Brain microvascular endothelial cell (primary cell): ENCODE measurements at regions not wholly inside any gene's neighbourhood (a gene's known extent, or its start where the extent isn't known, plus 50 kb on each side); places are given as distances from the start of the nearest gene placed in this dataset.
A peak's percentile ranks its signal among the peaks of the same experiment; 100 is the strongest.

Experiments
- DNase-seq: peaks from one replicate; pipeline ENCODE4 v3.0.0-alpha.2; 2020
- H3K27ac ChIP-seq: fragments of 250-450 bp; sonication (Bioruptor Pico); 2 replicates; pipeline ENCODE4 v1.5.1; 2020; ENCODE audit warnings: mild to moderate bottlenecking, moderate library complexity
- H3K27me3 ChIP-seq: fragments of 250-450 bp; sonication (Bioruptor Pico); replicated peaks from 2 replicates; pipeline ENCODE4 v1.5.1; 2020; ENCODE audit warnings: mild to moderate bottlenecking
- H3K36me3 ChIP-seq: fragments of 250-450 bp; sonication (Bioruptor Pico); replicated peaks from 2 replicates; pipeline ENCODE4 v1.5.1; 2020; ENCODE audit warnings: mild to moderate bottlenecking
- H3K4me3 ChIP-seq: 2 replicates; pipeline ENCODE4 v1.5.1; 2011; ENCODE audit warnings: low read depth, mild to moderate bottlenecking, control low read depth, low read length, moderate library complexity
- in situ Hi-C: cut with HindIII; loops from 2 replicates; pipeline ENCODE4 v1.10.0; 2017; ENCODE audit warnings: low sequenced_read_pairs, low pct_ligation_motif_present
- TF ChIP-seq, protein P1 (sequence below): IDR thresholded peaks from 2 replicates; pipeline ENCODE4 v1.5.1; 2011; ENCODE audit warnings: low read depth, mild to moderate bottlenecking, moderate library complexity, low read length, control low read depth, inconsistent platforms; ENCODE audit errors: missing control alignments

DNA sequence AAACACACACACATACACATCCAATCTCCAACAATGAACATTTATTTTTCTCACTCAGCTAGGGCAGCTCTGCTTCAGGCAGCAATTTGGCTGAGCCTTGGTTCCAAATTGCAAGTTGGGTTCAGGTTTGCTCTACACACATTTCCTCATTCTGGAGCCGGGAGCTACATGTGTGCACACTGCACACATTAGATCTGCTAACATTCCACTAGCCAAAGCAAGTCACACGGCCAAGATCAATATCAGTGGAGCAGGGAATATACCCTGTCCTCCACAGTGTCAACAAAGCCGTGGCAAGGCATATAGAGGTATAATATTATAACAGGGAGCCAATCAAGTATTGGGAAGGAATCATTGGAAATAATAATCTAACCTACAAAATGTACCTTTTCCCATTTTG lies 57.5 kb upstream of the PPP1R3C start:
- no peak overlapping the region for H3K27ac ChIP-seq
- no peak overlapping the region for H3K4me3 ChIP-seq
- in situ Hi-C loops = no loop called here
- H3K27me3 ChIP-seq = no peaks in the 10 kb centered on the region
- H3K36me3 ChIP-seq = no peaks in the 10 kb centered on the region
- DNase-seq = no peak
- TF ChIP-seq, protein P1, sequence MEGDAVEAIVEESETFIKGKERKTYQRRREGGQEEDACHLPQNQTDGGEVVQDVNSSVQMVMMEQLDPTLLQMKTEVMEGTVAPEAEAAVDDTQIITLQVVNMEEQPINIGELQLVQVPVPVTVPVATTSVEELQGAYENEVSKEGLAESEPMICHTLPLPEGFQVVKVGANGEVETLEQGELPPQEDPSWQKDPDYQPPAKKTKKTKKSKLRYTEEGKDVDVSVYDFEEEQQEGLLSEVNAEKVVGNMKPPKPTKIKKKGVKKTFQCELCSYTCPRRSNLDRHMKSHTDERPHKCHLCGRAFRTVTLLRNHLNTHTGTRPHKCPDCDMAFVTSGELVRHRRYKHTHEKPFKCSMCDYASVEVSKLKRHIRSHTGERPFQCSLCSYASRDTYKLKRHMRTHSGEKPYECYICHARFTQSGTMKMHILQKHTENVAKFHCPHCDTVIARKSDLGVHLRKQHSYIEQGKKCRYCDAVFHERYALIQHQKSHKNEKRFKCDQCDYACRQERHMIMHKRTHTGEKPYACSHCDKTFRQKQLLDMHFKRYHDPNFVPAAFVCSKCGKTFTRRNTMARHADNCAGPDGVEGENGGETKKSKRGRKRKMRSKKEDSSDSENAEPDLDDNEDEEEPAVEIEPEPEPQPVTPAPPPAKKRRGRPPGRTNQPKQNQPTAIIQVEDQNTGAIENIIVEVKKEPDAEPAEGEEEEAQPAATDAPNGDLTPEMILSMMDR = no peak

DNA sequence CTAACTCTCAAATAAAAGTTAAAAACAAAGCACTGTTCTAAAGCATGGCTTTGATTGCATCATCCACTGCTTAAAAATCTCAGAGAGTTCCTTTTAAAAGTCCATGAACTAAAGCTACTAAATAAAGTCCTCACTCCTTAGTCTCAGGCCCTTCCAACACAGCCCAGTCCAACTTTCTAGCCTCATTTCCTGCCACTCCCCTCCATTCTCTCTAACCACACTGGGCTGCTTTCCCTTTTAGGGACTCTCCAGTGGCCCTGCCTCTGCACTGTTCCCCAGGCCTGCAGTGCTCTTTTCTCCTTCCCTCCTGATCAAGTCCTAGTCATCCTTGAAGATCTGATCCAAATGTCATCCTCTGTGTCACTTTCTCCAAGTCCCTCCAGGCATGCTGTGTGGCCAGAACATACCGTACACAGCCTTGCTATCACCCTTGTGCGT lies 56.9 kb upstream of the PPP1R3C start:
- TF ChIP-seq, protein P1 = no peak
- in situ Hi-C loops = no loop called here
- H3K27ac ChIP-seq = no peak overlapping the region
- H3K36me3 ChIP-seq = no peaks in the 10 kb centered on the region
- H3K27me3 ChIP-seq = no peaks in the 10 kb centered on the region
- DNase-seq = no peak
- no peak overlapping the region for H3K4me3 ChIP-seq

DNA sequence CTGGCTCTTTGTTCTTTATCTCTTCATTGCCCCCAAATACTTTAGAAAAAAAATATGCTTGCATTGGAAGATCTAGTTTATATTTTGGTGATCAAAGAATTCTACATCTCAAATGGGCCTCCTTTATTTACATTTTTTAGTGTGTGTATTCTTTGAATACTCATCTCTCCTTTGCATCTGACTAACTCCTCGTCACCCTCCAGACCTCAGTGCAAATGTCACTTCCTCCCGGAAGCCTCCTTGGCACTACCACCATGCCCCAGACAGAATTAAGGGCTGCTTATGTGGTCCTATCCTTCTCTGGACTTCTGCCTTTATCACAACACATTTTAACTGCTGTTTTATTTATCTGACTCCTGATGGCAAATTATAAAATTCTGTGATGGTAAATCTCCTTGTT lies 52.0 kb upstream of the PPP1R3C start:
- in situ Hi-C loops = no loop called here
- DNase-seq = no peak
- Histone ChIP-seq H3K36me3 (no peaks in the 10 kb centered on the region), H3K4me3 (no peak overlapping the region), H3K27ac (no peak overlapping the region), H3K27me3 (no peaks in the 10 kb centered on the region)
- TF ChIP-seq, protein P1 = no peak

DNA sequence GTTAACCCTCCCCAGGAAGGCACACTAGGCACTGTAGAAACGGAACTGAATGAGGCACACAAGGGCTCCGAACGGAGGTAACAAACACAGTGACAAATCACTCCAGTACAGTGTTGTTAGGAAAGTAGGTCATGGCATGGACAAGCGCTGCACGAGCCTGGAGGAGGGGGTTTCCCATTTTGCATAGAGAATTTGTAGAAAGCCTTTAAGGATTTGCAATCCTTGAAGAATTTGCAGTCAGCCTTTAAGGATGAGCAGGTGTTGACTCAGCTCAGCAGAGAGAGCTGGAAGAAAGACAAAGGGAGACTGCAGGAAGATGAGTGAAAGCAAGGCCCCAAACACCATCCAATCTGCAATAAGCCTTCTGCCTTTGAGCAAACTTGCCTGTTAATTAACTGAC lies 51.1 kb upstream of the PPP1R3C start:
- Histone ChIP-seq H3K27me3 (no peaks in the 10 kb centered on the region), H3K4me3 (no peak overlapping the region), H3K27ac (no peak overlapping the region), H3K36me3 (no peaks in the 10 kb centered on the region)
- in situ Hi-C loops = no loop called here
- DNase-seq = peak; percentile 61
- TF ChIP-seq, protein P1 = no peak

DNA sequence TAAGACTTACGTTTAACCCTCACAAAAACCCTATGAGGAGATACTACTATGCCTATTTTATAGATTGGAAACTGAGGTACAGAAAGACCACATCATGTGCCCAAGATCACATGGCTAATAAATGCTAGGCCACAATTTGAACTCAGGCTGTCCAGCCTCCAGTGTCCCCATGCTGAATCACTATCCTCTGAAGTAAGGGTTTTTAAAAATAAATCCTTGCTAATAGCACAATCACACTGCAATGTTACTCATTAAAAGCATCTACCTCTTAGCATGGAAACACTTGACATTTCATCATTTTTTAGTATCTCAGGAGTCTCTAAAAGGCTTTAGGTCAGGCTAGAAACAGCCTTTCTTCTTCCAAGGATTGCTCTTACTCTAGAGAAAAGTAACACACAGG lies 50.0 kb upstream of the PPP1R3C start:
- H3K27ac ChIP-seq = no peak overlapping the region
- H3K36me3 ChIP-seq = no peaks in the 10 kb centered on the region
- TF ChIP-seq, protein P1 = no peak
- in situ Hi-C loops = no loop called here
- H3K27me3 ChIP-seq = no peaks in the 10 kb centered on the region
- DNase-seq = no peak
- H3K4me3 ChIP-seq = no peak overlapping the region
